ENCODE measurements at regions not wholly inside any gene's neighbourhood (a gene's known extent, or its start where the extent isn't known, plus 50 kb on each side); places are given as distances from the start of the nearest gene placed in this dataset.

GRCh38 chr11:114989536-114989935 is 311.2 kb downstream of the NXPE2 start:
- Histone ChIP-seq H3K27me3 (ENCODE audit: control insufficient read depth in 4 of 4, insufficient read depth in 4 of 4, low read length in 3 of 4) (peaks cover 0 to 1% (median 0%) of the 10 kb centered on the region in 4 donors), H3K9me3 (ENCODE audit: control insufficient read depth in 4 of 4, low read length in 3 of 4) (no peaks in the 10 kb centered on the region), H3K36me3 (ENCODE audit: control insufficient read depth in 4 of 4, insufficient read depth in 3 of 4, low read depth in 1 of 4, low read length in 3 of 4) (no peaks in the 10 kb centered on the region), H3K27ac (ENCODE audit: low read depth in 1 of 2, low read length in 2 of 2) (no peak overlapping the region), H3K4me1 (ENCODE audit: control insufficient read depth in 4 of 4, insufficient read depth in 4 of 4, low read length in 3 of 4) (no peaks in the 10 kb centered on the region), H3K9ac (ENCODE audit: low read depth in 1 of 2, low read length in 2 of 2) (no peak overlapping the region), H3K4me3 (ENCODE audit: low read depth in 1 of 3, low read length in 3 of 3) (no peak overlapping the region)
- 76% methylated on average over 9 of the region's 9 CpGs for WGBS
- no peak for DNase-seq (ENCODE audit: low spot score)
- no peak for TF ChIP-seq RXRA (IDR thresholded peaks at IDR 0.05)
- no peak for TF ChIP-seq FOXA2 (IDR thresholded peaks at IDR 0.05)
- TF ChIP-seq EGR1 (IDR thresholded peaks at IDR 0.05; ENCODE audit: low read depth in 2 of 2): no peak
- no peak for TF ChIP-seq MAX (IDR thresholded peaks at IDR 0.05)
- no peak for TF ChIP-seq RAD21 (IDR thresholded peaks at IDR 0.05)
- TF ChIP-seq JUND (IDR thresholded peaks at IDR 0.05): no peak
- no peak for TF ChIP-seq HNF4G (IDR thresholded peaks at IDR 0.05)
- TF ChIP-seq ATF3 (IDR thresholded peaks at IDR 0.05): no peak
- TF ChIP-seq REST (IDR thresholded peaks at IDR 0.05): no peak
- TF ChIP-seq GABPA (IDR thresholded peaks at IDR 0.05 in 1 of 2, conservative IDR thresholded peaks at IDR 0.05 in 1 of 2): no peak

GRCh38 chr11:115005663-115006062 is 327.3 kb downstream of the NXPE2 start:
- H3K9me3 ChIP-seq (ENCODE audit: control insufficient read depth in 4 of 4, low read length in 3 of 4): no peaks in the 10 kb centered on the region
- no peak overlapping the region for H3K9ac ChIP-seq (ENCODE audit: low read depth in 1 of 2, low read length in 2 of 2)
- H3K27me3 ChIP-seq (ENCODE audit: control insufficient read depth in 4 of 4, insufficient read depth in 4 of 4, low read length in 3 of 4): no peaks in the 10 kb centered on the region
- H3K4me1 ChIP-seq (ENCODE audit: control insufficient read depth in 4 of 4, insufficient read depth in 4 of 4, low read length in 3 of 4): no peaks in the 10 kb centered on the region
- H3K4me3 ChIP-seq (ENCODE audit: low read depth in 1 of 3, low read length in 3 of 3): no peak overlapping the region
- WGBS: 92% methylated on average over 2 of the region's 2 CpGs
- H3K27ac ChIP-seq (ENCODE audit: low read depth in 1 of 2, low read length in 2 of 2): no peak overlapping the region
- TF ChIP-seq FOXA1 (IDR thresholded peaks at IDR 0.05): no peak
- TF ChIP-seq RAD21 (IDR thresholded peaks at IDR 0.05): no peak
- no peak for TF ChIP-seq ZBTB33 (IDR thresholded peaks at IDR 0.05)
- no peak for TF ChIP-seq CTCF (IDR thresholded peaks at IDR 0.05; ENCODE audit: low read depth, low read length, missing input control)
- TF ChIP-seq NR2F2 (IDR thresholded peaks at IDR 0.05): no peak
- no peak for TF ChIP-seq ATF3 (IDR thresholded peaks at IDR 0.05)
- no peak for TF ChIP-seq YY1 (IDR thresholded peaks at IDR 0.05)
- no peak for TF ChIP-seq HNF4G (IDR thresholded peaks at IDR 0.05)
- no peak for TF ChIP-seq FOXA2 (IDR thresholded peaks at IDR 0.05)
- TF ChIP-seq TAF1 (conservative IDR thresholded peaks at IDR 0.05): no peak
- no peak for TF ChIP-seq EGR1 (IDR thresholded peaks at IDR 0.05; ENCODE audit: low read depth in 2 of 2)
- no peak for TF ChIP-seq MAX (IDR thresholded peaks at IDR 0.05)
- no peak for TF ChIP-seq SP1 (IDR thresholded peaks at IDR 0.05)
- no peak for TF ChIP-seq REST (IDR thresholded peaks at IDR 0.05)
- TF ChIP-seq JUND (IDR thresholded peaks at IDR 0.05): no peak
- TF ChIP-seq GABPA (IDR thresholded peaks at IDR 0.05 in 1 of 2, conservative IDR thresholded peaks at IDR 0.05 in 1 of 2): no peak
- no peak for TF ChIP-seq RXRA (IDR thresholded peaks at IDR 0.05)
- no peak for TF ChIP-seq HNF4A (conservative IDR thresholded peaks at IDR 0.05)
- H3K36me3 ChIP-seq (ENCODE audit: control insufficient read depth in 4 of 4, insufficient read depth in 3 of 4, low read depth in 1 of 4, low read length in 3 of 4): no peaks in the 10 kb centered on the region
- DNase-seq (ENCODE audit: low spot score): no peak
